GM12878 (cell line): ENCODE measurements at regions not wholly inside any gene's neighbourhood (a gene's known extent, or its start where the extent isn't known, plus 50 kb on each side); places are given as distances from the start of the nearest gene placed in this dataset.

ENCODE experiments used
- ATAC-seq: fragments of 200-7000 bp; cut with Tn5 transposase; 3 replicates; pipeline ENCODE4 v1.9.1; 2020; ENCODE audit warnings: mild to moderate bottlenecking, moderate library complexity
- BruUV-seq: library from RNA; stranded (reverse); fragments of 400-500 nt; replicated peaks from 2 replicates; lab custom pipeline; 2021; lab: Mats Ljungman, UMichigan
- CTCF ChIA-PET: fragments of 300-600 bp; sonication (Branson Sonifier 250); formaldehyde crosslinking; extraction: SDS; loops from one replicate; lab custom pipeline; 2021; ENCODE audit warnings: inconsistent platforms; lab: Yijun Ruan, JAX
- POLR2A ChIA-PET: fragments of 350-600 bp; formaldehyde crosslinking; extraction: SDS; loops from one replicate; lab custom pipeline; 2021; ENCODE audit warnings: inconsistent platforms; lab: Charles Lee
- RAD21 ChIA-PET: fragments of 300-600 bp; sonication (Branson Sonifier 250); formaldehyde crosslinking; loops from one replicate; lab custom pipeline; 2023; ENCODE audit warnings: antibody characterized with exemption; ENCODE audit not compliant: unreplicated experiment; lab: Charles Lee
- SMC1A ChIA-PET: fragments of 300-600 bp; sonication (Branson Sonifier 250); formaldehyde crosslinking; loops from one replicate; lab custom pipeline; 2023; ENCODE audit not compliant: unreplicated experiment, uncharacterized antibody; lab: Charles Lee
- DNase-seq: peaks from one replicate; pipeline ENCODE4 v3.0.0-alpha.2; 2011; ENCODE audit warnings: low read depth, low spot score
- FAIRE-seq: peaks from 3 replicates; lab custom pipeline; 2011; peaks lifted over from hg19 to GRCh38; lab: Jason Lieb, UNC
- H2AFZ ChIP-seq: 2 replicates; pipeline ENCODE4 v1.6.0; 2011; ENCODE audit warnings: low read depth, low read length, control low read depth; ENCODE audit not compliant: control insufficient read depth
- H3K27ac ChIP-seq: 2 replicates; pipeline ENCODE4 v1.5.1; 2011; ENCODE audit warnings: control low read depth; ENCODE audit not compliant: control insufficient read depth, insufficient read depth
- H3K27me3 ChIP-seq, 2 experiments: replicated peaks in 1 of 2; 2 replicates each; pipeline versions ENCODE4 v1.6.0 to v1.6.1; 2011; ENCODE audit warnings: low read length in 1 of 2; ENCODE audit not compliant: control insufficient read depth in 2 of 2, insufficient read depth in 2 of 2
- H3K36me3 ChIP-seq, 2 experiments: 2 replicates each; pipeline ENCODE4 v1.5.1; 2011; ENCODE audit warnings: low read length in 1 of 2; ENCODE audit not compliant: control insufficient read depth in 2 of 2, insufficient read depth in 2 of 2
- H3K4me1 ChIP-seq: 2 replicates; pipeline ENCODE4 v1.6.1; 2011; ENCODE audit warnings: mild to moderate bottlenecking, low read length, moderate library complexity, mixed read lengths; ENCODE audit not compliant: control insufficient read depth, insufficient read depth
- H3K4me2 ChIP-seq: 2 replicates; pipeline ENCODE4 v1.6.0; 2011; ENCODE audit warnings: control low read depth; ENCODE audit not compliant: control insufficient read depth, insufficient read depth
- H3K4me3 ChIP-seq: fragments of 200-600 bp; sonication (generic); 2 replicates; pipeline ENCODE4 v1.5.1; 2016
- H3K79me2 ChIP-seq: 2 replicates; pipeline ENCODE4 v1.6.0; 2011; ENCODE audit warnings: low read length; ENCODE audit not compliant: control insufficient read depth, insufficient read depth
- H3K9ac ChIP-seq: 2 replicates; pipeline ENCODE4 v1.8.0; 2011; ENCODE audit warnings: low read length, control low read depth, mixed read lengths; ENCODE audit not compliant: control insufficient read depth, insufficient read depth
- H3K9me3 ChIP-seq: replicated peaks from 3 replicates; pipeline ENCODE4 v1.5.1; 2011; ENCODE audit warnings: mild to moderate bottlenecking, low read length; ENCODE audit not compliant: control insufficient read depth, insufficient read depth
- H4K20me1 ChIP-seq: 2 replicates; pipeline ENCODE4 v1.6.0; 2011; ENCODE audit not compliant: control insufficient read depth, insufficient read depth
- CBX3 ChIP-seq: fragments of 200-600 bp; sonication (generic); IDR thresholded peaks from 2 replicates; pipeline ENCODE4 v1.6.1; 2016; ENCODE audit warnings: low read depth, borderline replicate concordance
- IRF4 ChIP-seq: IDR thresholded peaks from 2 replicates; pipeline ENCODE4 v1.6.1; 2011; ENCODE audit warnings: low read depth, low read length
- KLF5 ChIP-seq: fragments of 450-650 bp; IDR thresholded peaks from 2 replicates; pipeline ENCODE4 v1.6.1; 2014; ENCODE audit warnings: mild to moderate bottlenecking; ENCODE audit not compliant: partially characterized antibody
- REST ChIP-seq: IDR thresholded peaks from 2 replicates; pipeline ENCODE4 v1.6.1; 2012; ENCODE audit warnings: mild to moderate bottlenecking, low read depth, low read length
- TBL1XR1 ChIP-seq: IDR thresholded peaks from 2 replicates; pipeline ENCODE4 v1.6.1; 2012; ENCODE audit warnings: low read depth, low read length, improper control_type of control experiment
- ZNF24 ChIP-seq: fragments of 450-650 bp; IDR thresholded peaks from 2 replicates; pipeline ENCODE4 v1.6.1; 2017; ENCODE audit warnings: antibody characterized with exemption, mild to moderate bottlenecking
- ZNF622 ChIP-seq: fragments of 450-650 bp; IDR thresholded peaks from 2 replicates; pipeline ENCODE4 v1.6.1; 2017; ENCODE audit warnings: mild to moderate bottlenecking, inconsistent platforms
- WGBS: methylation state at CpG from one replicate; pipeline ENCODE4 v1.1.6; 2016; ENCODE audit warnings: low lambda C conversion rate; ENCODE audit not compliant: insufficient replicate concordance, insufficient coverage; ENCODE audit errors: missing lambda C conversion rate; 5-methylcytosine and 5-hydroxymethylcytosine counted together
- in situ Hi-C: fragments of 300-500 bp; cut with MboI; formaldehyde crosslinking; loops from 9 replicates; pipeline ENCODE4 v1.14.3; 2018; ENCODE audit warnings: mixed read lengths
- intact Hi-C: fragments of 100-400 bp; cut with micrococcal nuclease; formaldehyde crosslinking; loops from one replicate; pipeline ENCODE4 v1.14.2; 2022; ENCODE audit not compliant: unreplicated experiment
- TF ChIP-seq, protein P1 (sequence below): fragments of 450-650 bp; IDR thresholded peaks from 2 replicates; pipeline ENCODE4 v1.6.1; 2017; ENCODE audit warnings: mild to moderate bottlenecking, moderate library complexity
- TF ChIP-seq, protein P2 (sequence below): fragments of 450-650 bp; IDR thresholded peaks from 2 replicates; pipeline ENCODE4 v1.6.1; 2014; ENCODE audit warnings: mild to moderate bottlenecking
- TF ChIP-seq, protein P3 (sequence below): fragments of 150-350 bp; IDR thresholded peaks from 2 replicates; pipeline ENCODE4 v1.6.1; 2016; ENCODE audit warnings: low read depth, low read length

GRCh38 chr7:25636168-25636567 lies 407.9 kb upstream of the NPVF start:
- FAIRE-seq, result no peak
- 46% methylated on average over 9 of the region's 9 CpGs for WGBS

More at GRCh38 chr7:25636168-25636567, 407.9 kb upstream of the NPVF start:
- CTCF ChIA-PET, result no interaction called here
- DNase-seq, result no peak
- intact Hi-C loops, result no loop called here
- H3K4me3 ChIP-seq, result no peak overlapping the region
- H3K9ac ChIP-seq, result no peak overlapping the region
- H3K4me2 ChIP-seq, result no peak overlapping the region
- no peak overlapping the region for H2AFZ ChIP-seq
- in situ Hi-C loops, result no loop called here
- no TSS peak for BruUV-seq
- RAD21 ChIA-PET, result no interaction called here
- no peaks in the 10 kb centered on the region for H3K79me2 ChIP-seq
- H3K27ac ChIP-seq, result no peak overlapping the region
- no peak for ATAC-seq
- H3K9me3 ChIP-seq, result no peaks in the 10 kb centered on the region
- no peaks in the 10 kb centered on the region for H3K36me3 ChIP-seq
- no peaks in the 10 kb centered on the region for H4K20me1 ChIP-seq
- SMC1A ChIA-PET, result no interaction called here
- TF ChIP-seq, protein P1, sequence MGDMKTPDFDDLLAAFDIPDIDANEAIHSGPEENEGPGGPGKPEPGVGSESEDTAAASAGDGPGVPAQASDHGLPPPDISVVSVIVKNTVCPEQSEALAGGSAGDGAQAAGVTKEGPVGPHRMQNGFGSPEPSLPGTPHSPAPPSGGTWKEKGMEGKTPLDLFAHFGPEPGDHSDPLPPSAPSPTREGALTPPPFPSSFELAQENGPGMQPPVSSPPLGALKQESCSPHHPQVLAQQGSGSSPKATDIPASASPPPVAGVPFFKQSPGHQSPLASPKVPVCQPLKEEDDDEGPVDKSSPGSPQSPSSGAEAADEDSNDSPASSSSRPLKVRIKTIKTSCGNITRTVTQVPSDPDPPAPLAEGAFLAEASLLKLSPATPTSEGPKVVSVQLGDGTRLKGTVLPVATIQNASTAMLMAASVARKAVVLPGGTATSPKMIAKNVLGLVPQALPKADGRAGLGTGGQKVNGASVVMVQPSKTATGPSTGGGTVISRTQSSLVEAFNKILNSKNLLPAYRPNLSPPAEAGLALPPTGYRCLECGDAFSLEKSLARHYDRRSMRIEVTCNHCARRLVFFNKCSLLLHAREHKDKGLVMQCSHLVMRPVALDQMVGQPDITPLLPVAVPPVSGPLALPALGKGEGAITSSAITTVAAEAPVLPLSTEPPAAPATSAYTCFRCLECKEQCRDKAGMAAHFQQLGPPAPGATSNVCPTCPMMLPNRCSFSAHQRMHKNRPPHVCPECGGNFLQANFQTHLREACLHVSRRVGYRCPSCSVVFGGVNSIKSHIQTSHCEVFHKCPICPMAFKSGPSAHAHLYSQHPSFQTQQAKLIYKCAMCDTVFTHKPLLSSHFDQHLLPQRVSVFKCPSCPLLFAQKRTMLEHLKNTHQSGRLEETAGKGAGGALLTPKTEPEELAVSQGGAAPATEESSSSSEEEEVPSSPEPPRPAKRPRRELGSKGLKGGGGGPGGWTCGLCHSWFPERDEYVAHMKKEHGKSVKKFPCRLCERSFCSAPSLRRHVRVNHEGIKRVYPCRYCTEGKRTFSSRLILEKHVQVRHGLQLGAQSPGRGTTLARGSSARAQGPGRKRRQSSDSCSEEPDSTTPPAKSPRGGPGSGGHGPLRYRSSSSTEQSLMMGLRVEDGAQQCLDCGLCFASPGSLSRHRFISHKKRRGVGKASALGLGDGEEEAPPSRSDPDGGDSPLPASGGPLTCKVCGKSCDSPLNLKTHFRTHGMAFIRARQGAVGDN, result no peak
- no peak for TF ChIP-seq REST
- TF ChIP-seq ZNF622, result no peak
- TF ChIP-seq, protein P2, sequence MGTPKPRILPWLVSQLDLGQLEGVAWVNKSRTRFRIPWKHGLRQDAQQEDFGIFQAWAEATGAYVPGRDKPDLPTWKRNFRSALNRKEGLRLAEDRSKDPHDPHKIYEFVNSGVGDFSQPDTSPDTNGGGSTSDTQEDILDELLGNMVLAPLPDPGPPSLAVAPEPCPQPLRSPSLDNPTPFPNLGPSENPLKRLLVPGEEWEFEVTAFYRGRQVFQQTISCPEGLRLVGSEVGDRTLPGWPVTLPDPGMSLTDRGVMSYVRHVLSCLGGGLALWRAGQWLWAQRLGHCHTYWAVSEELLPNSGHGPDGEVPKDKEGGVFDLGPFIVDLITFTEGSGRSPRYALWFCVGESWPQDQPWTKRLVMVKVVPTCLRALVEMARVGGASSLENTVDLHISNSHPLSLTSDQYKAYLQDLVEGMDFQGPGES, result no peak
- TF ChIP-seq ZNF24, result no peak
- TF ChIP-seq TBL1XR1, result no peak
- no peak for TF ChIP-seq KLF5
- no peak for TF ChIP-seq IRF4
- TF ChIP-seq, protein P3, sequence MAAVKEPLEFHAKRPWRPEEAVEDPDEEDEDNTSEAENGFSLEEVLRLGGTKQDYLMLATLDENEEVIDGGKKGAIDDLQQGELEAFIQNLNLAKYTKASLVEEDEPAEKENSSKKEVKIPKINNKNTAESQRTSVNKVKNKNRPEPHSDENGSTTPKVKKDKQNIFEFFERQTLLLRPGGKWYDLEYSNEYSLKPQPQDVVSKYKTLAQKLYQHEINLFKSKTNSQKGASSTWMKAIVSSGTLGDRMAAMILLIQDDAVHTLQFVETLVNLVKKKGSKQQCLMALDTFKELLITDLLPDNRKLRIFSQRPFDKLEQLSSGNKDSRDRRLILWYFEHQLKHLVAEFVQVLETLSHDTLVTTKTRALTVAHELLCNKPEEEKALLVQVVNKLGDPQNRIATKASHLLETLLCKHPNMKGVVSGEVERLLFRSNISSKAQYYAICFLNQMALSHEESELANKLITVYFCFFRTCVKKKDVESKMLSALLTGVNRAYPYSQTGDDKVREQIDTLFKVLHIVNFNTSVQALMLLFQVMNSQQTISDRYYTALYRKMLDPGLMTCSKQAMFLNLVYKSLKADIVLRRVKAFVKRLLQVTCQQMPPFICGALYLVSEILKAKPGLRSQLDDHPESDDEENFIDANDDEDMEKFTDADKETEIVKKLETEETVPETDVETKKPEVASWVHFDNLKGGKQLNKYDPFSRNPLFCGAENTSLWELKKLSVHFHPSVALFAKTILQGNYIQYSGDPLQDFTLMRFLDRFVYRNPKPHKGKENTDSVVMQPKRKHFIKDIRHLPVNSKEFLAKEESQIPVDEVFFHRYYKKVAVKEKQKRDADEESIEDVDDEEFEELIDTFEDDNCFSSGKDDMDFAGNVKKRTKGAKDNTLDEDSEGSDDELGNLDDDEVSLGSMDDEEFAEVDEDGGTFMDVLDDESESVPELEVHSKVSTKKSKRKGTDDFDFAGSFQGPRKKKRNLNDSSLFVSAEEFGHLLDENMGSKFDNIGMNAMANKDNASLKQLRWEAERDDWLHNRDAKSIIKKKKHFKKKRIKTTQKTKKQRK, result no peak
- TF ChIP-seq CBX3, result no peak
- POLR2A ChIA-PET, result no interaction called here
- no peaks in the 10 kb centered on the region for H3K4me1 ChIP-seq
- H3K27me3 ChIP-seq, result no peaks in the 10 kb centered on the region; a peak in 1 of 4 replicates
